ENCODE measurements at regions not wholly inside any gene's neighbourhood (a gene's known extent, or its start where the extent isn't known, plus 50 kb on each side); places are given as distances from the start of the nearest gene placed in this dataset.

GRCh38 chr11:81052344-81053158 is 1611.7 kb upstream of the TENM4 start:
- TF ChIP-seq POLR2A (IDR thresholded peaks at IDR 0.05; ENCODE audit: low read depth, low read length) (no peak), USF2 (IDR thresholded peaks at IDR 0.05; ENCODE audit: low read depth, low read length) (no peak), CTCF (conservative IDR thresholded peaks at IDR 0.05; ENCODE audit: low read depth, low read length) (no peak), MAZ (IDR thresholded peaks at IDR 0.05; ENCODE audit: borderline replicate concordance, low read depth, low read length) (no peak), FOS (IDR thresholded peaks at IDR 0.05; ENCODE audit: low read depth, low read length) (no peak)
